Right lobe of liver (tissue), 4 donors: ENCODE measurements at regions not wholly inside any gene's neighbourhood (a gene's known extent, or its start where the extent isn't known, plus 50 kb on each side); places are given as distances from the start of the nearest gene placed in this dataset.

Experiments used
- CTCF ChIP-seq, 4 donors: fragments of 200-600 bp in 3 of 4; fragments of 450-650 bp in 1 of 4; IDR thresholded peaks; one replicate each; pipeline versions ENCODE4 v1.5.1 to v1.8.0; 2016 to 2022; ENCODE audit warnings: antibody characterized with exemption in 4 of 4, mild to moderate bottlenecking in 2 of 4
- POLR2A ChIP-seq: fragments of 450-650 bp; IDR thresholded peaks from one replicate; pipeline ENCODE4 v1.6.1; 2017; ENCODE audit warnings: antibody characterized with exemption, mild to moderate bottlenecking
- donor health status: DM: no; HTN: no; CAD: no.
- donor health status: DM: no; HTN: no; CAD: no.
- donor health status: DM: no; HTN: yes; CAD: no.

GRCh38 chr21:38060533-38060932, 144.3 kb upstream of the KCNJ6 start:
- TF ChIP-seq CTCF (IDR thresholded peaks at IDR 0.05) (no peak), POLR2A (no peak)
